Glomerular visceral epithelial cell (primary cell): ENCODE measurements at regions not wholly inside any gene's neighbourhood (a gene's known extent, or its start where the extent isn't known, plus 50 kb on each side); places are given as distances from the start of the nearest gene placed in this dataset.
"Not testable (repeated sequence)": the region's sequence is repeated elsewhere in the genome, so short reads cannot be mapped to it uniquely, and the experiment has no call there.

ENCODE experiments used
- DNase-seq: peaks from one replicate; pipeline ENCODE4 v3.0.0-alpha.2; 2016; ENCODE audit errors: extremely low spot score

DNA sequence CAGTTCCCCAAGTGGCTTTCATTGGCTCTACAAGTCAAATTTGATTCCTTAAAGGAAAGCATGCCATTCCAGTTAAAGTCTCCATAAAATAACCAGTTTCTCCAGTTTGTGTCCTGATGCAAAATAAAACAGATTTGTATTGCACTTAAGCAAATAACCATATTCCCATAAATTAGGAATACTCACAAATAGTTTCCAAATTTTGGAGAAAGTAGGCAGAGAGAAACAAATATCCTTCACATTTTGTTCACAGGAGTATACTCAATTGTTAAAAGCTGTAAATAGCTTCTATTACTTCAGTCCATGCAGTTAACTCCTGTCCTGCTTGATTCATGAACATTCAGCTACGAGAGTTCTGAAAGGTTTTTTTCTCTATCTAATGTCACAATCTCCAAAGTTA, 281.4 kb upstream of the RGS17 start:
- DNase-seq = no peak

DNA sequence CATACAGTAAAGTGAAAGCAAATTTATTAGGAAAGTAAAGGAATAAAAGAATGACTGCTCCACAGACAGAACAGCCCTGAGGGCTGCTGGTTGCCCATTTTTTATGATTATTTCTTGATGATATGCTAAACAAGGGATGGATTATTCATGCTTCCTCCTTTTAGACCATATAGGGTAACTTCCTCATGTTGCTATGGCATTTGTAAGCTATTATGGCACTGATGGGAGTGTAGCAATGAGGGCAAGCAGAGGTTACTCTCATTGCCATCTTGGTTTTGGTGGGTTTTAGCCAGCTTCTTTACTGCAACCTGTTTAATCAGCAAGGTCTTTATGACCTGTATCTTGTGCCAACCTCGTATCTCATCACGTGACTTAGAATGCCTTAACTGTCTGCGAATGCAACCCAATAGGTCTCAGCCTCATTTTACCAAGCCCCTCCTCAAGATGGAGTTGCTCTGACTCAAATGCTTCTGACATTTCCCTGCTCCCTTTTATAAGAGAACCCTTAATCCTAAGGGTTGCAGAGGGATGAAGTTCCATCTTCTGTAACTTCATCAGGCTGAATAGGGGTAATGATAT, 280.1 kb upstream of the RGS17 start:
- no peak for DNase-seq

DNA sequence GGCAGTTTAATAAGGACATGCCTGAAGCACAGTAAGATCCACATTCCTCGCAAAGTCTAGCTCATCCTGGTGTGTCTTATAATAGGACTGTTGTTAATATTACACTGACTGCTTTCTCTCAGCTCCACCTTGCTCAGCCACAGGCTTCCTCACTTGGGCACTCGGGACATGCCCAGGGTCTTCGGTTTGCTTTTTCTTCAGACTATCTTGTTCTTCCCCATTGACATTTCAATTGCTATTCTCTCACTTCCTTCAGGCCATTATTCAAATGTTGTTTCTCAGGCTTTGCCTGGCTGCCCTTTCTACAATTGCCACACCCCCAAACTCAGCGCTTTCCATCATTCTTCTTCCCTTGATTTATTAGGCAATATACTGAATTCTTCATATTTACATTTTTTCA, 274.8 kb upstream of the RGS17 start:
- DNase-seq = no peak

DNA sequence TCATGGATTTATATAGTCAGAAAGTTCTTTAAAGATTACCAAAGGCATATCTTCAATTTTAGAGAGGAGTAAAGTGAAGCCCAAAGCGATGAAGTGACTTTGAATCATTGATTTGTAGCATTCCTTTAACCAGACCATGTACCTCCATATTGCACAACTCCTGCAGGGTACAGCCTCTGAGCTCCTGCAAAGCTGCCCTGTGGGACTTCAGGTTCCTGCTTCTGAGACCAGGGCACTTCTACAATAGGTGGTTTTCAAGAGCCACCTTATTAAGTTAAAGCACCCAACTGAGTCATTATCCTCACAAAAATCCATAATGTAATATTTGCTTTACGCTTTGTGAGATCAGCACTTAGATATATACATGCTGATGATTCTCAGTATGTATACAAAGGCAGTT, 270.7 kb upstream of the RGS17 start:
- DNase-seq = no peak

DNA sequence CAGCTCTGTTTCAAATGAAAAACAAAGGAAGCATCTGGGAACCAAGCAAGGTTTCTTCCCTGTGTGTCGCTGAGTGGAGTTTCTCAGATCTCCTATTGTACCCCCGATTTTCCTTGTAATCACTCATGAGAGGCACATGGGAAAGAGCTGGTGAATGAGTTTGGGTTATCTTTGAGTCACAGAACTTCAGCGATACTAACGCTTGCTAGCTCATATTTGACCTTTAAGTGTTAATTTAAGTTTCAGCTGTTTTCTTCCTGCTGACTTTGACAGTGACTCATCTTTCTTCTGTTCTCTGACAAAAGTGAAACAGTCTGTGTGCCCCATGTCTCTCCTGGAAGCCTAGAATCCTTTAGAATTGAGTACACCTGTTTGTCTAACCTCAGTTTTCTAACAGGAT, 261.1 kb upstream of the RGS17 start:
- no peak for DNase-seq

DNA sequence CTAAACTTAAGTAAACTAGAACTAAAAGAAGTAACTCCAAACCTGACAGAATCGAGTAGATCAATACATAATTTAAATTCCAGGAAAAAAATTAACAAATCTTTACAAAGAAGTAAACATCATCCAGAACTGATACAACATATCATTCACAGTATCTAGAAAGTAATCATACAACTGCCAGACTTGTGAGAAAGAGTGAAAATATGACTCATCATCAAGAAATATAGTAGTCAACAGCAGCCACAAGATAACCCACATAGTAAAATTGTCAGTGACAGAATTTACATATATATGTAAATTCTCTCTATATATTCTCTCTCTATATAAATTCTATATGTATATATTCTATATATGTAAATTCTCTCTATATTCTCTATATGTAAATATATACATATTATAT, 242.8 kb upstream of the RGS17 start:
- DNase-seq = no peak

DNA sequence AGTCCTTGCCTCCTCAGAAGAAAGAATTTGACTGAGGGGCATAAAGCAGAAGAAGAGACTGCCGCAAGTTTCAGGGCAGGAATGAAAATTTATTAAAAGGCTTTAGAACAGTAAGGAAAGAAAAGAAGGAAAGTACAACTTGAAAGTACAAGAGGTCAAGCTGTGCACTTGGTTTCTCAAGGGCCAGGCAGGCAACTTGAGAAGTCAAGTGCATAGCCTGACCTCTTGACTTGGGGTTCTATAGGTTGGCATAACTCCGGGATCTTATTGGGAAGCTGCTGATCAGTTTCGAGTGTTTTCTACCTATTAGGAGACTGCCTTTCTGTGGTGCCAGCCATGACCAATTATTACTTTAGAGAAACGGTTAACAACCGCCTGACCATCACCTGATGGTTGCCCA, 237.0 kb upstream of the RGS17 start:
- no peak for DNase-seq

DNA sequence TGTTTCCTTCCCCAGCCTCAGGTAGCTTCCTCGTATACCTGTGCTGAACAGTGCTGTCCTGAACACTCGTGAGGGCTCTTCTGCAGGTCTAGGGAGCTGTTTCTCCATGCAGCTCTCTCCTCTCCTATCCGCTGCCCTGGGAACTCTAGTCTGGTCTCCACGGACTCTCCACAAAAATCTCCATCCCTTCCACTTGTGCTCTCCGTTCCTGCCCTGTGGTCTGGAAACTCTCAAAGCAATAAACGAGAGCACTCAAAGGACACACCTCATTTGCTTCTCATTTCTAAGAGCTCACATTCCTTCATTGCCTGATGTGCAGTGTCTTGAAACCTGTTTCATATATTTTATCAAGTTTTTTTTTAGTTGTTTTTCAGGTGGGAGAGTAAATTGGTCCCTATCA, 235.9 kb upstream of the RGS17 start:
- DNase-seq = no peak

DNA sequence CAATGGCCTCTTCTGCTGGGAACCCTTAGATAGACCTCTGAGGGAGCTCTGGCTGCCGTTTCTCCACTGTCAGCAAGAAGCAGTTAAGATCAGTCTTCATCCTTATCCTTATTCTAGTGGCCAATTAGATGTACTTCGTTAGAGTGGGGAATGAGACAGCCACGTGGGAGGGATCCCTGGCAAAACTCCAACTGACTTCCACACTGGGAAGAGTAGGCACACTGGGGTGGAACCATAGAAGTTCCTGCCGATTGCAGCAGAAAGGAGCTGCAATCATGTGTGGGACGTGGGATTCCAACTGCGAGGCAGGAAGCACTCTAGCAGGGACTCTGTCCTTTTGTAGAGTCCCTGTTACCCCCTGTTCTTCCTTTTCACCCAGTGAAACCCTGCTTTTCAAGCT, 226.3 kb upstream of the RGS17 start:
- no peak for DNase-seq

DNA sequence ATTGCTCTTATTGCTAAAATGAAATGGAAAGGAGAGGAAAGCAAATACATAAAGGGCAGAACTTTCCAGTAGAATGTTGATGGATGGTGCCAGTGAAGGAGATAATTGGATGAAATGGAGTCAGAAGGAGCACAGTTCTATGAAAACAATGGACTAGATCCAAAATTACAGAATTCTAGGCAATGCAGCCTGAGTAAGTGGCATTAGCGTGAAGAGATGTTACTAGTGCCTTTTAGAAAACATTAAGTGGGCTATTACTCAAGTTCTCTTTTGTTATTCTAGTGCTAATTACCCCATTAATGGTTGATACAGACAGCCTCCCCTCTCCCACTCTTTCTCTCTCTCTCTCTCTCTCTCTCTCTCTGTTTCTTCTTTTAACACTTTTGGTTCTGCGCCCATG, 209.5 kb upstream of the RGS17 start:
- no peak for DNase-seq

DNA sequence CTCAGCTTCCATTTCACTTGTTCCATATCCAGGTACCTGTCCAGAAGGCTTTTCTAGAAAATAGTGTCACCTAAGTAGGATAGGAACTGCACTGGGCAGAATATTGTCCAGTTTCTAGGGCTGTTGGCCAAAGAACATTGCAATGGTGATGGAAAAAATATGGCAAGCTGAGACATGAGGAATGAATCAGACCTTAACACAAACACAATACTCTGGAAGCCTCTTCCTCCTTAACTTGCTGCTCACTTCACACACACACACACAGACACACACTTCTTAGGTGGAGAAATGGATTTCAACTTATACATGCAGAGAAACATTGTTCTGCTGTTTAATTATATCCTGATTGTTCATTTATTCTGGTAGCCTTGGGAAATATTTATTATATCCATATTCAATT, 203.0 kb upstream of the RGS17 start:
- no peak for DNase-seq

DNA sequence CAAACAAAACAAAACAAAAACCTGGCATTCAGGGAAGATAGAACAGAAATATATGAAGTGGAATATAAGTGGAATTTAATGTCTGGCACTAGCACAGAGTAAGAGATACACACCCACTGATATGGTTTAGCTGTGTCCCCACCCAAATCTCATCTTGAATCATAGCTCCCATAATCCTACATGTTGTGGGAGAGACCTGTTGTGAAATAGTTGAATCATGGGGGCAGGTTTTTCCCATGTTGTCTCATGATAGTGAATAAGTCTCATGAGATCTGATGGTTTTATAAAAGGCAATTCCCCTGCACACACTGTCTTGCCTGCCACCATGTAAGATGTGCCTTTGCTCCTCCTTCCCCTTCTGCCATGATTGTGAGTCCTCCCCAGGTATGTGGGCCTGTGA, 200.1 kb upstream of the RGS17 start:
- DNase-seq = not testable (repeated sequence)

DNA sequence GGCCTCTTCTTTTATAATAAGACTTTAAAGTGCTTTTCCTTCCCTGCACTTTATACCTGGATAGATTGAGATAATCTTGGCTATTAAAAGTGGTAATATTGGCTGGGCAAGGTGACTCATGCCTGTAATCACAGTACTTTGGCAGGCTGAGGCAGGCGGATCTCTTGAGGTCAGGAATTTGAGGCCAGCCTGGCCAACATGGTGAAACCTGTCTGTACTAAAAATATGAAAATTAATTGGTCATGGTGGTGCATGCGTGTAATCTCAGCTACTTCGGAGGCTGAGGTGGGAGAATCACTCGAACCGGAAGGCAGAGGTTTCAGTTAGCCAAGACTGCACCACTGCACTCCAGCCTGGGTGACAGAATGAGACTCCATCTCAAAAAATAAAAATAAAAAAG, 197.1 kb upstream of the RGS17 start:
- no peak for DNase-seq

DNA sequence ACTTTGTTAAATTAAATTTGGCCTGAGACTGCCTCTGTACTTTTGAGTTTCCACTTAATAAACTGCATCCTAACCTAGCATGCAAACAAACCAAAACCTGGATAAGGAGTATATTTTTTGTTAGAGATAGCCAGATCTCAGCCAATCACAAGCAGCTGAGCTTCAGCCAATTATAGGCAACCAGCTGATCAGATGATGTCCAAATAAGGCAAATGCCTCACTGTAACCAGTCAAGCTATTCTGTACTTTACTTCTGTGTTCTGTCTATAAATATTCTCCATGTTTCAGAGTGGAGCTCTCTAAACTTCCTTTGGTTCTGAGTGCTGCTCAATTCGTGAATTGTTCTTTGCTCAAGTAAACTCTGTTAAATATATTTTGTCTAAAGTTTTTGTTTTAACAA, 194.6 kb upstream of the RGS17 start:
- DNase-seq = no peak

DNA sequence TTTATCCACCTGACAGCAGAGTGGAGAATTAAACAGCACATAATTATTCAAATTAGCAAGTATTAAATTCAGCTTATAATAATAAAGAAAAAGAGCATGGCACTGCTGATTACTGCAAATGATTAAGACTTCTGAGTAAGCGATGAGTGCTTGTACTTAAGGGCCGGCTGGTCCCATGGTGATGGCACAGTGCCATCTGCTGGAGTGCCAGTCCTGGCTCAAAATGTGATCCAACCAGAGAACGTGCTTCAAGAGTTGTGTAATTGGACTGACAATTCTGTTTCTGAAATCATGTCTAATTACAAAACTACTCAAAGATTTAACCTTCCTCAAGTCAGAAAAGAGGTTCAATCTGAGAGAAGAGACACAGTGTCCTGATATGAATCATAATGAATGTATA, 181.6 kb upstream of the RGS17 start:
- peak; percentile 55 for DNase-seq

DNA sequence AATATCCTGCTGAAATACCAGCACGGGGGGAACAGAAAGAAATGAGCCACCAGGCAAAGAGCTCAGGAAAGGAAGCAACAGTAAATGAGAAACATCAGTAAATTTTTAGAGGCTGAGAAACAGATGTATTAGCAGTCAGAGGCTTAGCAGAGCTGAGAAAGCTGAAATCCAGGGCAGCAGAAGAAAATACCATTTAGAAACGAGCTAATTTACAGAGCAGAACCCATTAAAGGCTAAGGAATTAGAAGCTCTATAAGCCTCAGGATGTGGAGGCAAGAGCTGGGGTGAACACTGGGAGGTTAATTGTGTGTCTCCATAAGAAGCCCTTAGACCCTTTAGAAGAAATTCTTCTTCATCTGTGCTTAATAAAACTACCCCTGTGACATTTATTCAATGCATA, 178.6 kb upstream of the RGS17 start:
- DNase-seq = no peak

DNA sequence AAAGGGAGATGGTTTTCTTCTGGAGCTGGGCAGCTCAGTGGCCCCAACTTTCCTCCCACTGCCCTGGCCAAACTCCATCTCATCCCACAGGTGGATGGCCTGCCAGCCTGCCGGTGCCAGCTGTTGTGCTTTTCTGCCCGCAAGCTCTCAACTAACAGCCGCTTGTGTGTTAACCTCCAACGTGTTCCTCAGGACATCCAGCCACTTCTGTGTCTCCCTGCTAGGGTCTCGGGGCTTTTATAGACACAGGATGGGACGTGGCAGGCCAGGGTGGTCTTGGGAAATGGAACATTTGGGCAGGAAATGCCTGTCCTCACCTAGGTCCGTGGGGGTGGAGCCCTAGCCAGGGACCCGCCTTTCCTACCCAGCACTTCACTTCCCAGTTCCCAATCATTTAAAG, 171.1 kb upstream of the RGS17 start:
- DNase-seq = no peak

DNA sequence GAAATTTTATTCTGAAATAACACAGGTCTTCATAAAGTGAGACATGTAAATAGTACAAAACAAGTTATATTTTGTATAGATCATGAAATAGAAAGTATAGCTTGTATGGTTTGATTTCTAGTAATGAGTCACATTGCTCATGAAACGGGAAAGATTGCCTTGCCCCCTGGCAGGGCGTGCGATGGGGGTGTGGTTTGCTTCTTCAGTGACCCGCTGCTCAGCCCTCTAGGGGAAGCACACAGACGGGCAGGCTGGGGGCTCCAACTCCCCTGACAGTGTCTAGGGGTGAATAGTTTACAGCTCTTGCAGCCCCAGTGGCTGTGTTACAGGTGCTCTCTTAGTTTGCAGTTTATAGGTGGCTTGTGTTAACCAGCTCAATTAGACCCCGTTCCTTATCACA, 170.5 kb upstream of the RGS17 start:
- DNase-seq = no peak

DNA sequence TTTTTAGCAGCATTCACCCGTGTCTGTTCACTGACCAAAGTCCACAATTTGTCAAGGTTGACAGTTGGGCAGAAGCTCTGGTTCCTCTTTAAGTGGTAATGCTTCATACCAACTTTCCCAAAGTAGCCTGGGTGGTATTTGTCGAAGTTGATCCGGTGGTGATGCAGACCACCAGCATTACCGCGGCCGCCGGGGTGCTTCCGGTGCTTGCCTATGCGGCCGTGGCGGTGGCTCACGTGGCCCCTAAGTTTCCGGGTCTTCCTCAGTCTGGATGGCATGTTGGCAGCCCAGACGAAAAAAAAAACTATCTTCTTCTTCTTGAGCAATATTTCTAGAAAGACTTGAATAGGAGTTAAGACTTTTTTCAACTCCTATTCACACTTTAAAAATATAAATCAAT, 151.4 kb upstream of the RGS17 start:
- DNase-seq = not testable (repeated sequence)

DNA sequence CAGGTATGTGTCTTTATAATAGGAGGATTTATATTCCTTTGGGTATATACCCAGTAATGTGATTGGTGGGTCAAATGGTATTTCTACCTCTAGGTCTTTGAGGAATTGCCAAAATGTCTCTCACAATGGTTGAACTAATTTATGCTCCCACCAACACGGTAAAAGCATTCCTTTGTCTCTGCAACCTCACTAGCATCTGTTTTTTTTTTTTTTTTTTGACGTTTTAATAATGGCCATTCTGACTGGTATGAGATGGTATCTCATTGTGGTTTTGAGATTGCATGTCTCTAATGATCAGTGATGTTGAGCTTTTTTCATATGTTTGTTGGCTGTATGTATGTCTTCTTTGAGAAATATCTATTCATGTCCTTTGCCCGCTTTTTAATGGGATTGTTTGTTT, 144.9 kb upstream of the RGS17 start:
- DNase-seq = no peak

DNA sequence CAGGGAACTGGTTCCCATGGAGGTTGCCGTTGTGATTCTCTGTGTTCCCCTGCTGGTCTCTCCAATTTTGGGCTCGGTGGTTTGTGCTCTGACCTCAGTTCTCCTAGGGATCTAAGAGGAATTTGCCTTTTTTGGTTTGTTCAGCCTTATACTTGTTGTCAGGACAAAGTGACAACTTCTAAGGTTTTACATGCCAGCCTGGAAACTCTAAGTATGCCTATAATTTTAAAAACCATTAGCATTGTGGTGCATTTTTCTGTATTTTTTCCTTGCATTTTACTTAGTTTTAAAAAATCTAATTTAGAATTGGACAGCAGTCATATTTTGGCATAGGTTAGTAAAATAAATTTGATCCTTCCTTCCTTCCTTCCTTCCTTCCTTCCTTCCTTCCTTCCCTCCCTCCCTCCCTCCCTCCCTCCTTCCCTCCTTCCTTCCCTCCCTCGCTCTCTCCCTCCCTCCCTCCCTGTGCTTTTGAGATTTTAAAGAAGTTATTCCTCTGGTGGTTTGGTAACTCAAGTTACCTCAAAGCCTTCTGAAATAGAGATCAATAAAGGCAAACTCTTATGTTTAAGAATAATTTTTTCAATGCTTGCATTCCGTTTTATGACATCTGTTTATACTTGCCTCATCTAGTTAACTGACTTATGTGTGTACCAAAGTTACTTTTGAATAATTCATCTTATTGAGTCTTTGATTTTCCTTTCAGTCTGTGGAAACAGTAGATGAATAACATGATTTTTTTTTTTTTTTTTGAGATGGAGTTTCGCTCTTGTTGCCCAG, 141.3 kb upstream of the RGS17 start:
- DNase-seq = no peak

DNA sequence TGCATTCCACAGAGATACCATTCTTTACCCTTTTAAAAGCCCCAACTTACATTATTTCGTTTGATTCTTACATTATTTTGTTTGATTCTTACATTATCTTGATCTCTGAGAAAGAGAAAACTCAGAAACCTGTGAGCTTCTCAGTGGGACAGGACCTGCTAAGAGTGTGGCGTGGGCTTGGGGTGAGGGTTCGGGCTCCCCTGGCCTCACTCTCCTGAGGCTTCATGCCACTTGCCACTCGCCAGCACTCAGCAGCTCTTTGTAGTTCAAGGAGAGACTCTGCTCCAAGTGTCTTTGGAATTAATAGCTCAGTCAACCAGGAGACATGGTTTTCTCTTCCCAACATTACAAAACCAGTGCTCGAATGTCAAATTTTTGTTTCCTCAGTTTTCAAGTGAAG, 132.4 kb upstream of the RGS17 start:
- no peak for DNase-seq

DNA sequence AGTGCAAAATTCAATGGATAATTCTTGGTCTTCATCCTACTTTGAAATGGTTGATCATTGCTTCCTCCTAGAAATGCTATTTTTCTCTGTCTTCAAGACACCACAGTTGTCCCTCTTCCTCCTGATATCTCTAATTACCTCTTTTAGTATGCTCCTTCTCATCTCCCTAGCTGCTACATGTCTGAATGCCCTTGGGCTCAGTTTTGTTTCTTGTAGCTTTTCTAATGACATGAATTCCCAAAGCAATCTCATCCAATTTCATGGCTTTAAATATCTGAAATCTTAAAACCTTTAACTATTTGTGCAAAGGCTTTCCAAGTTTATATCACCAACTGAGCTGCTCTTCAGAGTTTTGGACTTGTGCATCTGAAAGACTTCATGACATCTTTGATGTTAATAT, 120.2 kb upstream of the RGS17 start:
- no peak for DNase-seq

DNA sequence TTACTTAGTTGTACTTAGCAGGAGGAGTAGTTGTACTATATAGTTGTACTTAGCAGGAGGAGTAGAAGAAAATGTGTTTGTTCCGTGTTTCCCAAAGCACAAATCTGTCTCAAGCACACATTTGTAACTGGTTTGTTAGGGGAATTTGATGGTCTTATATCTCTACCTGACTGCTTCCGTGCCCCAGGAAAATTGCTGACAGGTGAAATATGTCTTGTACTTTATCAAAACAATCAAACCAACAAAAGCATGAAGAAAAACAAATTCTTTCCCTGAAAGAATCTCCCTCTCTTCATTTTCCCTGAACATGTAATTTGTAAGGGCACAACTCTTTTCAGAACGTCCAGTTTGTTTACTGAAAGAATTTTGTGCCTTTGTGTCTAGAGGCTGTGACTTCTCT, 106.6 kb upstream of the RGS17 start:
- no peak for DNase-seq
